Loucy (cell line): ENCODE measurements at regions not wholly inside any gene's neighbourhood (a gene's known extent, or its start where the extent isn't known, plus 50 kb on each side); places are given as distances from the start of the nearest gene placed in this dataset.

ENCODE experiments used
- H2AFZ ChIP-seq: fragments of 200-600 bp; sonication (generic); 2 replicates; pipeline ENCODE4 v1.6.0; 2016; ENCODE audit warnings: antibody characterized with exemption, mild to moderate bottlenecking, low read length, moderate library complexity
- H3F3A ChIP-seq: fragments of 200-600 bp; 2 replicates; pipeline ENCODE4 v1.6.0; 2016; ENCODE audit warnings: antibody characterized with exemption, low read depth, mild to moderate bottlenecking
- H3K27me3 ChIP-seq: fragments of 200-600 bp; sonication (generic); 2 replicates; pipeline ENCODE4 v1.6.1; 2014; ENCODE audit warnings: low read length, mild to moderate bottlenecking; ENCODE audit not compliant: insufficient read depth, poor library complexity, severe bottlenecking
- H3K36me3 ChIP-seq: fragments of 200-600 bp; sonication (generic); 2 replicates; pipeline ENCODE4 v1.6.1; 2016; ENCODE audit warnings: low read length; ENCODE audit not compliant: insufficient read depth
- H3K4me1 ChIP-seq: fragments of 200-600 bp; sonication (generic); 2 replicates; pipeline ENCODE4 v1.5.1; 2014; ENCODE audit warnings: low read length, mild to moderate bottlenecking; ENCODE audit not compliant: insufficient read depth, poor library complexity, severe bottlenecking
- H3K4me2 ChIP-seq: fragments of 200-600 bp; sonication (generic); 2 replicates; pipeline ENCODE4 v1.6.0; 2014; ENCODE audit warnings: antibody characterized with exemption, low read length, low read depth, mild to moderate bottlenecking; ENCODE audit not compliant: poor library complexity, severe bottlenecking
- H3K4me3 ChIP-seq: fragments of 200-600 bp; sonication (generic); 2 replicates; pipeline ENCODE4 v1.5.1; 2014; ENCODE audit warnings: low read length, mild to moderate bottlenecking, mixed read lengths; ENCODE audit not compliant: poor library complexity, severe bottlenecking
- H3K79me2 ChIP-seq: fragments of 200-600 bp; sonication (generic); 2 replicates; pipeline ENCODE4 v1.6.1; 2014; ENCODE audit warnings: low read length; ENCODE audit not compliant: insufficient read depth
- H3K9ac ChIP-seq: fragments of 200-600 bp; sonication (generic); 2 replicates; pipeline ENCODE4 v1.6.0; 2014; ENCODE audit warnings: mild to moderate bottlenecking, low read depth, low read length, moderate library complexity; ENCODE audit not compliant: poor library complexity, severe bottlenecking
- H3K9me2 ChIP-seq: fragments of 200-600 bp; sonication (generic); replicated peaks from 2 replicates; pipeline ENCODE4 v1.6.1; 2016; ENCODE audit warnings: low read depth, low read length, mixed read lengths
- H3K9me3 ChIP-seq: fragments of 200-600 bp; sonication (generic); 2 replicates; pipeline ENCODE4 v1.6.1; 2014; ENCODE audit warnings: mild to moderate bottlenecking, antibody characterized with exemption, low read length, low read depth; ENCODE audit not compliant: insufficient read depth
- H4K20me1 ChIP-seq: fragments of 200-600 bp; sonication (generic); 2 replicates; pipeline ENCODE4 v1.6.0; 2014; ENCODE audit warnings: antibody characterized with exemption, low read length, mild to moderate bottlenecking; ENCODE audit not compliant: insufficient read depth, poor library complexity, severe bottlenecking
- CTCF ChIP-seq: fragments of 200-600 bp; sonication (generic); conservative IDR thresholded peaks from 2 replicates; pipeline ENCODE4 v1.5.1; 2014; ENCODE audit warnings: mild to moderate bottlenecking, antibody characterized with exemption, low read length
- EZH2phosphoT487 ChIP-seq: fragments of 200-600 bp; IDR thresholded peaks from 2 replicates; pipeline ENCODE4 v1.6.1; 2018; ENCODE audit warnings: antibody characterized with exemption, mild to moderate bottlenecking, moderate library complexity, borderline replicate concordance

GRCh38 chr4:189162888-189163287 is 777.8 kb upstream of the FRG1 start:
- Histone ChIP-seq H3K4me1 (no peaks in the 10 kb centered on the region), H3K79me2 (no peaks in the 10 kb centered on the region), H3K9ac (no peak overlapping the region), H3K4me3 (no peak overlapping the region), H3K9me2 (no peaks in the 10 kb centered on the region), H3K27me3 (no peaks in the 10 kb centered on the region), H3F3A (no peaks in the 10 kb centered on the region), H3K36me3 (no peaks in the 10 kb centered on the region), H3K4me2 (no peak overlapping the region), H2AFZ (no peak overlapping the region), H4K20me1 (no peaks in the 10 kb centered on the region), H3K9me3 (peaks cover 3% of the 10 kb centered on the region; the same call in 1 of the 2 replicates)
- TF ChIP-seq EZH2phosphoT487 (no peak), CTCF (no peak)

GRCh38 chr4:189176002-189176401 is 764.7 kb upstream of the FRG1 start:
- Histone ChIP-seq H3K9me3 (peaks cover 5% of the 10 kb centered on the region; the same call in 1 of the 2 replicates), H2AFZ (no peak overlapping the region), H3K9ac (no peak overlapping the region), H3K9me2 (no peaks in the 10 kb centered on the region), H3K27me3 (no peaks in the 10 kb centered on the region), H3F3A (no peaks in the 10 kb centered on the region), H3K79me2 (no peaks in the 10 kb centered on the region), H3K4me2 (no peak overlapping the region), H3K4me1 (peaks cover 8% of the 10 kb centered on the region), H3K4me3 (no peak overlapping the region), H4K20me1 (no peaks in the 10 kb centered on the region), H3K36me3 (no peaks in the 10 kb centered on the region)
- TF ChIP-seq CTCF: no peak
- no peak for TF ChIP-seq EZH2phosphoT487

- peaks cover 5% of the 10 kb centered on the region; the same call in 1 of the 2 replicates for H3K9me3 ChIP-seq
- no peaks in the 10 kb centered on the region for H3K9me2 ChIP-seq
- no peak overlapping the region for H2AFZ ChIP-seq
- H3F3A ChIP-seq: no peaks in the 10 kb centered on the region
- H3K27me3 ChIP-seq: no peaks in the 10 kb centered on the region
- no peaks in the 10 kb centered on the region for H4K20me1 ChIP-seq
- no peaks in the 10 kb centered on the region for H3K36me3 ChIP-seq
- no peak for TF ChIP-seq EZH2phosphoT487
- no peak for TF ChIP-seq CTCF
- no peak overlapping the region for H3K4me3 ChIP-seq
- H3K4me2 ChIP-seq: no peak overlapping the region
- no peaks in the 10 kb centered on the region for H3K79me2 ChIP-seq
- H3K9ac ChIP-seq: no peak overlapping the region
- H3K4me1 ChIP-seq: peaks cover 8% of the 10 kb centered on the region
These were observed 763.5 kb upstream of the FRG1 start for GRCh38 chr4:189177130-189177529.
